ENCODE measurements at regions not wholly inside any gene's neighbourhood (a gene's known extent, or its start where the extent isn't known, plus 50 kb on each side); places are given as distances from the start of the nearest gene placed in this dataset.

DNA sequence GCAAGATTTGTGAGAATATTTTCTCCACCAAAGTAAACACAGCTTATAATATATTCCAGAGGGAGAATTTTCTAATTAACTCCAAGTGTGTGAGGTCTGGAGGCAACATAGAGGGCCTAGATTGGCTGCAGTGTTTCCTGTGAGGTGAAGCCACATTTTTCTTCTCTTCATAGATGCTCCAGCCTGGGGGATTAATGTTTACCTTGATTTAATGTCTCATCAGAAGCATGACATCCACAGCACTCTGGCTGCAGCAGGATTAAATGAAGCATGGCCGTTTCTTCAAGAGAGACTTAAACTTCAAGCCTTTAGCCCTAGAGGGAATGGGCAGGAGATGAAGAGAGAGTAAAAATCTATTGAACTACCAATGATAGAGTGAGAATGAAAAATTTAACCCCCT is 137.9 kb upstream of the ZBTB20 start:
- no peak for TF ChIP-seq CTCF (IDR thresholded peaks at IDR 0.05; ENCODE audit: control extremely low read depth, extremely low read depth, low read depth, missing control alignments)
- no peak for DNase-seq (ENCODE audit: extremely low spot score)
- CTCF ChIA-PET = no interaction called here
- POLR2A ChIA-PET = no interaction called here

- ChIA-PET CTCF (interaction anchor here (0.8 to 1.6 kb wide), 3 partner anchors 28 to 1082 kb away, joined by 3 read pairs; no protein-coding TSS in a partner anchor), POLR2A (no interaction called here)
- TF ChIP-seq CTCF (IDR thresholded peaks at IDR 0.05; ENCODE audit: control extremely low read depth, extremely low read depth, low read depth, missing control alignments) = no peak
- no peak for DNase-seq (ENCODE audit: extremely low spot score)
Measured at GRCh38 chr3:115286529-115287197, 139.6 kb upstream of the ZBTB20 start.

- ChIA-PET CTCF (interaction anchor here (1.5 to 1.6 kb wide), 2 partner anchors 29 to 104 kb away, joined by 3 read pairs; no protein-coding TSS in a partner anchor), POLR2A (no interaction called here)
- no peak for TF ChIP-seq CTCF (IDR thresholded peaks at IDR 0.05; ENCODE audit: control extremely low read depth, extremely low read depth, low read depth, missing control alignments)
- no peak for DNase-seq (ENCODE audit: extremely low spot score)
Measured at GRCh38 chr3:115287198-115287597, 140.1 kb upstream of the ZBTB20 start.

- no peak for DNase-seq (ENCODE audit: extremely low spot score)
- CTCF ChIA-PET = interaction anchor here (1.0 kb wide), 1 partner anchor 8 kb away, joined by 3 read pairs; no protein-coding TSS in a partner anchor
- no peak for TF ChIP-seq CTCF (IDR thresholded peaks at IDR 0.05; ENCODE audit: control extremely low read depth, extremely low read depth, low read depth, missing control alignments)
- POLR2A ChIA-PET = no interaction called here
Measured at GRCh38 chr3:115292131-115292530, 145.0 kb upstream of the ZBTB20 start.

- POLR2A ChIA-PET = no interaction called here
- DNase-seq (ENCODE audit: extremely low spot score) = no peak
- CTCF ChIA-PET = no interaction called here
- TF ChIP-seq CTCF (IDR thresholded peaks at IDR 0.05; ENCODE audit: control extremely low read depth, extremely low read depth, low read depth, missing control alignments) = no peak
Measured at GRCh38 chr3:115292677-115293165, 145.6 kb upstream of the ZBTB20 start.

DNA sequence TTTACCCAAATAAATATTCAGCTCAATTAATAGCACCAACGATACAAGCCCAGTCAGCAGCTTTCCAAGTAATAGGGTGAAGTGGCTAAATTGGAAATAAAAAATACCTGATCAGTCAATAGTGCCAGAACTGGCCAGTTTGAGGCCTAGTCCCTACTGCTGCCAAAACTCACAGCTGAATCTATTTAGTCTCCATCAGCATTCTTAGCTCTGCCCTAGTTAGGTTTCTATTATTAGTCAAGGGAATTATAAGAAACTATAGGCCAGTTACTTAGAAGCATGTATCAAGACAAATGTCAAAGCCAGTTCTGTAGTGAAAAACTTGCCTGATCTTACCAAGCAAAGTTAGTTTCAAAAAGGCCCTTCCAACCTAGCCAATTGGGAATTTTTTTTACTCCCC is 146.2 kb upstream of the ZBTB20 start:
- no peak for DNase-seq (ENCODE audit: extremely low spot score)
- ChIA-PET POLR2A (no interaction called here), CTCF (no interaction called here)
- no peak for TF ChIP-seq CTCF (IDR thresholded peaks at IDR 0.05; ENCODE audit: control extremely low read depth, extremely low read depth, low read depth, missing control alignments)
